Kidney epithelial cell (primary cell): ENCODE measurements at regions not wholly inside any gene's neighbourhood (a gene's known extent, or its start where the extent isn't known, plus 50 kb on each side); places are given as distances from the start of the nearest gene placed in this dataset.
"Not testable (repeated sequence)": the region's sequence is repeated elsewhere in the genome, so short reads cannot be mapped to it uniquely, and the experiment has no call there.

Source experiments
- DNase-seq: peaks from one replicate; pipeline ENCODE4 v3.0.0-alpha.2; 2010; ENCODE audit warnings: low read depth
- H3K27me3 ChIP-seq: 2 replicates; pipeline ENCODE4 v1.6.0; 2011; ENCODE audit warnings: low read length; ENCODE audit not compliant: control insufficient read depth, insufficient read depth
- H3K36me3 ChIP-seq: 2 replicates; pipeline ENCODE4 v1.5.1; 2011; ENCODE audit warnings: low read length; ENCODE audit not compliant: control insufficient read depth, insufficient read depth
- H3K4me3 ChIP-seq: 2 replicates; pipeline ENCODE4 v1.5.1; 2011; ENCODE audit warnings: low read depth, mild to moderate bottlenecking, control low read depth, low read length
- TF ChIP-seq, protein P1 (sequence below): IDR thresholded peaks from 2 replicates; pipeline ENCODE4 v1.5.1; 2011; ENCODE audit warnings: mild to moderate bottlenecking, moderate library complexity, low read length, control low read depth, inconsistent platforms; ENCODE audit not compliant: insufficient read depth, poor library complexity, severe bottlenecking

DNA sequence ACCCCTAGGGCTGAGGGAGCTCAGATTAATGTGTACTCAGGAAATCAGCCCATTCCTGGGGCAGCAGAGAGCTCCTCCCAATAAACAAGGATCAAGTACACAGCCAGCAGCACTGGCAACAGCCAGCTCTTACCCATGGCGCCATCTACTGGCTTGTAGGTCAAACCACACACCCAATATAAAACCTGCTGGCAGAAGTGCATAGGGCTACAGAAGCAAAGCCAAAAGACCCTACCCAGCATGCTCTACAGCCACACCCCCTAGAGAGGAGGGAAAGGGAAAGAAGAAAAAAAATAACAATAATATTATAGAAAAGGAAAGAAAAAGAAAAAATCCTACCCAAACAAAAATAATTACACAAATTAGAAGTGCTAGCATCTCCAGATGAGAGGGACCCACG is 127.5 kb upstream of the PABPC3 start:
- not testable (repeated sequence) for H3K27me3 ChIP-seq, H3K36me3 ChIP-seq, DNase-seq
- H3K4me3 ChIP-seq: peak overlapping the region; percentile 31
- TF ChIP-seq, protein P1, sequence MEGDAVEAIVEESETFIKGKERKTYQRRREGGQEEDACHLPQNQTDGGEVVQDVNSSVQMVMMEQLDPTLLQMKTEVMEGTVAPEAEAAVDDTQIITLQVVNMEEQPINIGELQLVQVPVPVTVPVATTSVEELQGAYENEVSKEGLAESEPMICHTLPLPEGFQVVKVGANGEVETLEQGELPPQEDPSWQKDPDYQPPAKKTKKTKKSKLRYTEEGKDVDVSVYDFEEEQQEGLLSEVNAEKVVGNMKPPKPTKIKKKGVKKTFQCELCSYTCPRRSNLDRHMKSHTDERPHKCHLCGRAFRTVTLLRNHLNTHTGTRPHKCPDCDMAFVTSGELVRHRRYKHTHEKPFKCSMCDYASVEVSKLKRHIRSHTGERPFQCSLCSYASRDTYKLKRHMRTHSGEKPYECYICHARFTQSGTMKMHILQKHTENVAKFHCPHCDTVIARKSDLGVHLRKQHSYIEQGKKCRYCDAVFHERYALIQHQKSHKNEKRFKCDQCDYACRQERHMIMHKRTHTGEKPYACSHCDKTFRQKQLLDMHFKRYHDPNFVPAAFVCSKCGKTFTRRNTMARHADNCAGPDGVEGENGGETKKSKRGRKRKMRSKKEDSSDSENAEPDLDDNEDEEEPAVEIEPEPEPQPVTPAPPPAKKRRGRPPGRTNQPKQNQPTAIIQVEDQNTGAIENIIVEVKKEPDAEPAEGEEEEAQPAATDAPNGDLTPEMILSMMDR: peak; percentile 42

- H3K27me3 ChIP-seq, DNase-seq, H3K4me3 ChIP-seq, H3K36me3 ChIP-seq: not testable (repeated sequence)
Measured at GRCh38 chr13:24973102-24973501, 122.8 kb upstream of the PABPC3 start.

- DNase-seq, H3K4me3 ChIP-seq, H3K36me3 ChIP-seq, H3K27me3 ChIP-seq: not testable (repeated sequence)
Measured at GRCh38 chr13:24981181-24981803, 114.6 kb upstream of the PABPC3 start.

DNA sequence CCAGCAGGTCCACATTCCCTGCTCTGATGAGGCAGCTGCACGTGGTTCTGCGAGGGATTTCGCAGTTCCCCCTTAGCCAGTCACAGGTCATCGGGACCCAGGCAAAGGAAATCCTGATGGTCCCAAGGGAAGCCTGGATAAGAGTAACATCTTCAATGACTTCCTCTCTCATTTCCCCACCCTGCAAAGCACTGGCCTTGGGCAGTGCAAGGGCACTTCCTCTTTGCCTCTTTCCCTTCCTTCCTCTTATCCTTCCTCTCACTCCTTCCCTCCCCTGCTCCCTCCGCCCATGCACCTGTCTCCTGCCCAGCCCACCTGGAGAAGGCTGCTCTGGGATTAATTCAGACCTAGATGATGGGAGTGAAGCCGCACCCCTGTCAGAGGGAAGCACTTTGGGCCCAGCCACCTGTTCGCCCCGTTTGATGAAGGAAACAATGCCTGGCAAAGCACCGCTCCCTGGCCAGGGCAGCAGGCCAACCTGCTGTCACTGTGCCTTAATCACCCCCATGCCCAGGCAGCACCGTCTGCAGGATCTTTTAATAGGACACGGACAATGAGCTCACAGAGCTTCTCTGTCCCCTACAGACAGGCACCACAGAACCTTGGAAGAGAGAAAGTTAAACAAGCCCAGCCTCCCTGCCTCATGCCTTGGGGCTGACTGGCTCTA is 113.5 kb upstream of the PABPC3 start:
- no peaks in the 10 kb centered on the region for H3K36me3 ChIP-seq
- no peak overlapping the region for H3K4me3 ChIP-seq
- H3K27me3 ChIP-seq: peaks cover 3% of the 10 kb centered on the region
- TF ChIP-seq, protein P1: no peak
- no peak for DNase-seq

- Histone ChIP-seq H3K4me3 (no peak overlapping the region), H3K27me3 (peaks cover 3% of the 10 kb centered on the region), H3K36me3 (no peaks in the 10 kb centered on the region)
- TF ChIP-seq, protein P1: no peak
- DNase-seq: no peak
Measured at GRCh38 chr13:24983094-24983493, 112.8 kb upstream of the PABPC3 start.

DNA sequence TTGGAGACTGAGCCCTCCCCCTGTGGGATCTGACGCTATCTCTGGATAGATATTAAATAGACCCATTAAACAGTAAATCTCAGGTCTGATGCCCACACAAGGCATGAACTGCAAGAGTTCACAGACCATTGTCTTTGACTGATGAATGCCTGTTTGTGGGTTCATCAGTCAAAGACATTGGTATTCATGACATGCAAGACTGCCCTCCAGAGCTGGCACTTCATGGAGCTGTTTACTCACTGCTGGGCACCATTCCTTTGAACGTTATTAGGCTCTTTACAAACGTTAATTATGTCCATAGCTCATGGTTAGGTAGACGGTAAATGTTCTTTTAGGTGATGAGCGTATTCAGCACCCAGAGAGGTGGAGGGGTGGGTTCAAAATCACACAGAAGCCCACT is 111.8 kb upstream of the PABPC3 start:
- Histone ChIP-seq H3K27me3 (peaks cover 8% of the 10 kb centered on the region), H3K36me3 (no peaks in the 10 kb centered on the region), H3K4me3 (no peak overlapping the region)
- TF ChIP-seq, protein P1: no peak
- DNase-seq: no peak

DNA sequence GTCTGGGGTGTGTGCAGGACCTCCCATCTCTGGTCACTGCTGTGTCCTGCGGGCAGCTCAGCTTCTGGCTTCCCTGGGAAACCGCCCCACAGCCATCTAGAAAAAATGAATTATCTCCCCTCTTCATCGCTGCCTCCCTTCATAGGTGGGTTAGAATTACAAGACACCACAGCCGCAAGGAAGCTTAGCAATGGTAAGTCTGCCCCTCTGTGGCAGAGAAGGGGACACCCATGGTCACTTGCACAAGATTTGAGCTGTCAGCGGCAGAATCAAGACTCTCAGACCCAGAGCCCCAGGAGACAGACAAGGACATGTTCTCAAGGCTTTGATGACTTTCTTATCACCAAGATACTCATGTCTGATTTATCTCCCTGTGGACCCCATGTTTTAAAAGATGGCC is 110.8 kb upstream of the PABPC3 start:
- Histone ChIP-seq H3K27me3 (peaks cover 8% of the 10 kb centered on the region), H3K4me3 (no peak overlapping the region), H3K36me3 (no peaks in the 10 kb centered on the region)
- TF ChIP-seq, protein P1: no peak
- DNase-seq: no peak
